ENCODE measurements at regions not wholly inside any gene's neighbourhood (a gene's known extent, or its start where the extent isn't known, plus 50 kb on each side); places are given as distances from the start of the nearest gene placed in this dataset.

DNA sequence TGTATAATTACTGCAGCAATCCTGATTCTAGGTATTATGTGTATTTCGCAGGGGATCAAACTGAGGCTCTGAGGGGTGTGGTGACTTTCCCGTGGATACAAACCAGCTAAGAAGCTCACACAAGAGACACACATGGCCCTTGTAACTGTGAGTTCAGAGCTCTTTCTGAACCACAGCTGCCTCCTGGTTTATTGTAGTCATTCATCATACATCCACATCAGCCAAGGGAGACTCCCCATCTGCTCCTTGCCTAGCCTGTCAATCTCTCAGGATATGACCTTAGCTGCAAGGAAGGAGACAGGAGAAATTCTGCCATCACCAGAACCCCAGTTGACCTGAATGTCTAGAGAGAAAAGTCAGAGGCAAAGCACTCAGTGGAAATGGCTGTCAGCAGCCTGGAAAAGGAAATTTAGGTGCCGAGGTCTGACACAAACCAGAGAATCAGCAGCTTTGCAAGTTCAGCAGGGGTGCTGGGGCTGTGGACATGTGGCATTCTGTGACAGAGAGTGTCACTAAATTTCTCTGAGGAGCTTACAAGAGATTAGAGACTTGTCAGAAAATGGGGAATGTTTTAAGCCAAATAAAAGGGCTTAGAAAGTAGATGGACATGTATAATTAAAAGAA, 209.5 kb downstream of the AASDHPPT start:
- no peaks in the 10 kb centered on the region for H3K27me3 ChIP-seq (ENCODE audit: insufficient read depth, low read length)
- no peaks in the 10 kb centered on the region for H3K36me3 Mint-ChIP-seq (ENCODE audit: low read depth, unreplicated experiment)
- H3K9ac ChIP-seq (ENCODE audit: low read length) = no peak overlapping the region
- H3K4me1 ChIP-seq (ENCODE audit: insufficient read depth, low read length) = no peaks in the 10 kb centered on the region
- TF ChIP-seq, protein P1, sequence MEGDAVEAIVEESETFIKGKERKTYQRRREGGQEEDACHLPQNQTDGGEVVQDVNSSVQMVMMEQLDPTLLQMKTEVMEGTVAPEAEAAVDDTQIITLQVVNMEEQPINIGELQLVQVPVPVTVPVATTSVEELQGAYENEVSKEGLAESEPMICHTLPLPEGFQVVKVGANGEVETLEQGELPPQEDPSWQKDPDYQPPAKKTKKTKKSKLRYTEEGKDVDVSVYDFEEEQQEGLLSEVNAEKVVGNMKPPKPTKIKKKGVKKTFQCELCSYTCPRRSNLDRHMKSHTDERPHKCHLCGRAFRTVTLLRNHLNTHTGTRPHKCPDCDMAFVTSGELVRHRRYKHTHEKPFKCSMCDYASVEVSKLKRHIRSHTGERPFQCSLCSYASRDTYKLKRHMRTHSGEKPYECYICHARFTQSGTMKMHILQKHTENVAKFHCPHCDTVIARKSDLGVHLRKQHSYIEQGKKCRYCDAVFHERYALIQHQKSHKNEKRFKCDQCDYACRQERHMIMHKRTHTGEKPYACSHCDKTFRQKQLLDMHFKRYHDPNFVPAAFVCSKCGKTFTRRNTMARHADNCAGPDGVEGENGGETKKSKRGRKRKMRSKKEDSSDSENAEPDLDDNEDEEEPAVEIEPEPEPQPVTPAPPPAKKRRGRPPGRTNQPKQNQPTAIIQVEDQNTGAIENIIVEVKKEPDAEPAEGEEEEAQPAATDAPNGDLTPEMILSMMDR (IDR thresholded peaks at IDR 0.05; ENCODE audit: insufficient read depth, low read depth, low read length) = no peak
- no peak for TF ChIP-seq EZH2 (IDR thresholded peaks at IDR 0.05; ENCODE audit: insufficient read depth, low read length)
- no peak overlapping the region for H3K27ac Mint-ChIP-seq (ENCODE audit: unreplicated experiment)
- DNase-seq (ENCODE audit: low read depth) (no peak), FAIRE-seq (no peak)
- no peaks in the 10 kb centered on the region for H3K79me2 ChIP-seq (ENCODE audit: insufficient read depth, low read length)
- H2AFZ ChIP-seq (ENCODE audit: low read depth, low read length) = peak overlapping the region; percentile 13
- peaks cover 4% of the 10 kb centered on the region for H3K4me1 Mint-ChIP-seq (ENCODE audit: low read depth, unreplicated experiment)
- H3K4me3 ChIP-seq (ENCODE audit: insufficient read depth, low read depth, low read length) = no peak overlapping the region
- no peaks in the 10 kb centered on the region for H3K36me3 ChIP-seq (ENCODE audit: insufficient read depth, low read length)
- H3K9me3 ChIP-seq (ENCODE audit: insufficient read depth, low read depth, low read length) = no peaks in the 10 kb centered on the region
- no peaks in the 10 kb centered on the region for H3K27me3 Mint-ChIP-seq (ENCODE audit: low read depth, unreplicated experiment)
- H3K4me3 Mint-ChIP-seq (ENCODE audit: unreplicated experiment) = no peak overlapping the region
- no peak overlapping the region for H3K4me2 ChIP-seq (ENCODE audit: low read length)
- no peaks in the 10 kb centered on the region for H4K20me1 ChIP-seq (ENCODE audit: insufficient read depth, low read length)
- no peaks in the 10 kb centered on the region for H3K9me3 Mint-ChIP-seq (ENCODE audit: unreplicated experiment)
- no peak overlapping the region for H3K27ac ChIP-seq (ENCODE audit: low read depth, low read length)

DNA sequence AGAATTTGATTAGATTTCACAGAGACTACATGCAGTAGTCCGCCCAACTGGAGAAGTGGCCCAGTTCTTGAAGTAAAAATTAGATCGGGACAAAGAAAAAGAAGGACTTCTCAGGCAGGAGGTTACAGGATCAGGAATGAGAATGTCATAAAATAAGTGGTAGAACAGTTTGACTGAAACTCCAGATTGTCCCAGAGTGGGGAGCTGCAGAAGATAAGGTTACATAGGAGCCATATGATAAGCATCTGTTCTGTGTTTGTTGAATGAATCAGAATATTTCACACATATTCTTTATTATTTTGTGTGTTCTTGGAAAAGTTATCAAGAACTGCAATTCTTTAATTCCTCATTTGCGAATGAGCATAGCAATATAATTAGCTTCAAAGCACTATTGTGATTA, 210.6 kb downstream of the AASDHPPT start:
- Histone ChIP-seq H3K27ac (ENCODE audit: low read depth, low read length) (no peak overlapping the region), H4K20me1 (ENCODE audit: insufficient read depth, low read length) (no peaks in the 10 kb centered on the region), H3K9me3 (ENCODE audit: insufficient read depth, low read depth, low read length) (no peaks in the 10 kb centered on the region), H3K4me2 (ENCODE audit: low read length) (no peak overlapping the region), H3K36me3 (ENCODE audit: insufficient read depth, low read length) (no peaks in the 10 kb centered on the region), H3K9ac (ENCODE audit: low read length) (no peak overlapping the region), H3K4me3 (ENCODE audit: insufficient read depth, low read depth, low read length) (no peak overlapping the region), H2AFZ (ENCODE audit: low read depth, low read length) (no peak overlapping the region), H3K79me2 (ENCODE audit: insufficient read depth, low read length) (no peaks in the 10 kb centered on the region), H3K27me3 (ENCODE audit: insufficient read depth, low read length) (no peaks in the 10 kb centered on the region), H3K4me1 (ENCODE audit: insufficient read depth, low read length) (no peaks in the 10 kb centered on the region)
- no peak overlapping the region for H3K4me3 Mint-ChIP-seq (ENCODE audit: unreplicated experiment)
- no peaks in the 10 kb centered on the region for H3K4me1 Mint-ChIP-seq (ENCODE audit: low read depth, unreplicated experiment)
- no peak overlapping the region for H3K27ac Mint-ChIP-seq (ENCODE audit: unreplicated experiment)
- FAIRE-seq (no peak), DNase-seq (ENCODE audit: low read depth) (no peak)
- H3K9me3 Mint-ChIP-seq (ENCODE audit: unreplicated experiment) = no peaks in the 10 kb centered on the region
- H3K27me3 Mint-ChIP-seq (ENCODE audit: low read depth, unreplicated experiment) = no peaks in the 10 kb centered on the region
- TF ChIP-seq, protein P1 (IDR thresholded peaks at IDR 0.05; ENCODE audit: insufficient read depth, low read depth, low read length) = no peak
- TF ChIP-seq EZH2 (IDR thresholded peaks at IDR 0.05; ENCODE audit: insufficient read depth, low read length) = no peak
- no peaks in the 10 kb centered on the region for H3K36me3 Mint-ChIP-seq (ENCODE audit: low read depth, unreplicated experiment)

DNA sequence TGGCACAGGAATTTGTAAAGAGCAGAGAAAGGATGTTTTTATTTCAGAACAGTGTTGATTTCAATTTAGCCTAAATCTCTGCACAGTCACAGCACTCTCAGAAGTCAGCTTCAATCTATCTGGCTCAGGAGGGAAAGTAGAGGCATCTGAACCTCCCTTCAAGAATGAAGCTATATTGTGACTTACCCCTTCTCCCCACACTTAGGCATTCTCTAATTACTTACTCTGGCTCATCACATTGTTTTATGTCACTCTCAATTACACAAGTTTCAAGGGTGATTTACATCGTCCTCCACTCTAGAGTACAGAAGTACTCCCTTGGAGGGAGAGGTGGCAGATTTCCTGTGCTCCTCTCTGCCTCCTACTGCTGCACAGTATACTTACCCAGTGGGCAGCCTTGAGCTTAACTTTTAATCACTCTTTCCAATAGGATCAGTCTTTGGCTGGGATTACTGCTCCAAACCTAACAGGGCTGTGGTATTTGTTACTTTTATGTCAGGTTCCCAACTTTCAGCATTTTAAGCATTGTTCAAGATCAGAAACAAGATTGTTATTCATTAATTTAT, 211.4 kb downstream of the AASDHPPT start:
- no peaks in the 10 kb centered on the region for H3K36me3 Mint-ChIP-seq (ENCODE audit: low read depth, unreplicated experiment)
- no peaks in the 10 kb centered on the region for H3K27me3 Mint-ChIP-seq (ENCODE audit: low read depth, unreplicated experiment)
- TF ChIP-seq, protein P1 (IDR thresholded peaks at IDR 0.05; ENCODE audit: insufficient read depth, low read depth, low read length) = no peak
- TF ChIP-seq EZH2 (IDR thresholded peaks at IDR 0.05; ENCODE audit: insufficient read depth, low read length) = no peak
- Histone ChIP-seq H3K9me3 (ENCODE audit: insufficient read depth, low read depth, low read length) (no peaks in the 10 kb centered on the region), H3K36me3 (ENCODE audit: insufficient read depth, low read length) (no peaks in the 10 kb centered on the region), H3K9ac (ENCODE audit: low read length) (no peak overlapping the region), H4K20me1 (ENCODE audit: insufficient read depth, low read length) (no peaks in the 10 kb centered on the region), H3K79me2 (ENCODE audit: insufficient read depth, low read length) (no peaks in the 10 kb centered on the region), H3K27me3 (ENCODE audit: insufficient read depth, low read length) (no peaks in the 10 kb centered on the region), H2AFZ (ENCODE audit: low read depth, low read length) (no peak overlapping the region), H3K4me3 (ENCODE audit: insufficient read depth, low read depth, low read length) (no peak overlapping the region), H3K4me2 (ENCODE audit: low read length) (no peak overlapping the region), H3K4me1 (ENCODE audit: insufficient read depth, low read length) (no peaks in the 10 kb centered on the region), H3K27ac (ENCODE audit: low read depth, low read length) (no peak overlapping the region)
- no peak for DNase-seq (ENCODE audit: low read depth)
- H3K4me3 Mint-ChIP-seq (ENCODE audit: unreplicated experiment) = no peak overlapping the region
- no peaks in the 10 kb centered on the region for H3K4me1 Mint-ChIP-seq (ENCODE audit: low read depth, unreplicated experiment)
- H3K27ac Mint-ChIP-seq (ENCODE audit: unreplicated experiment) = no peak overlapping the region
- no peaks in the 10 kb centered on the region for H3K9me3 Mint-ChIP-seq (ENCODE audit: unreplicated experiment)
- FAIRE-seq = no peak

Data from astrocyte (in vitro differentiated cells and primary cell).